GM21528 (cell line): ENCODE measurements at regions not wholly inside any gene's neighbourhood (a gene's known extent, or its start where the extent isn't known, plus 50 kb on each side); places are given as distances from the start of the nearest gene placed in this dataset.
"Not testable (repeated sequence)": the region's sequence is repeated elsewhere in the genome, so short reads cannot be mapped to it uniquely, and the experiment has no call there.

Source experiments
- ATAC-seq: cut with Tn5 transposase; IDR thresholded peaks from one replicate; pipeline ENCODE4 v1.9.1; 2021; ENCODE audit warnings: mild to moderate bottlenecking, moderate library complexity; ENCODE audit not compliant: unreplicated experiment, low FRiP score

- ATAC-seq: no peak
Observed at GRCh38 chr14:98217530-98217929, 1054.5 kb downstream of the BCL11B start.

GRCh38 chr14:98218218-98218617 lies 1053.8 kb downstream of the BCL11B start:
- no peak for ATAC-seq

- ATAC-seq: no peak
Observed at GRCh38 chr14:98219638-98220037, 1052.4 kb downstream of the BCL11B start.

GRCh38 chr14:98223106-98223505 lies 1048.9 kb downstream of the BCL11B start:
- no peak for ATAC-seq

- not testable (repeated sequence) for ATAC-seq
Observed at GRCh38 chr14:98223710-98224109, 1048.3 kb downstream of the BCL11B start.

GRCh38 chr14:98226411-98226810 lies 1045.6 kb downstream of the BCL11B start:
- no peak for ATAC-seq

- no peak for ATAC-seq
Observed at GRCh38 chr14:98227000-98227726, 1044.8 kb downstream of the BCL11B start.

GRCh38 chr14:98227727-98228111 lies 1044.3 kb downstream of the BCL11B start:
- ATAC-seq: no peak

DNA sequence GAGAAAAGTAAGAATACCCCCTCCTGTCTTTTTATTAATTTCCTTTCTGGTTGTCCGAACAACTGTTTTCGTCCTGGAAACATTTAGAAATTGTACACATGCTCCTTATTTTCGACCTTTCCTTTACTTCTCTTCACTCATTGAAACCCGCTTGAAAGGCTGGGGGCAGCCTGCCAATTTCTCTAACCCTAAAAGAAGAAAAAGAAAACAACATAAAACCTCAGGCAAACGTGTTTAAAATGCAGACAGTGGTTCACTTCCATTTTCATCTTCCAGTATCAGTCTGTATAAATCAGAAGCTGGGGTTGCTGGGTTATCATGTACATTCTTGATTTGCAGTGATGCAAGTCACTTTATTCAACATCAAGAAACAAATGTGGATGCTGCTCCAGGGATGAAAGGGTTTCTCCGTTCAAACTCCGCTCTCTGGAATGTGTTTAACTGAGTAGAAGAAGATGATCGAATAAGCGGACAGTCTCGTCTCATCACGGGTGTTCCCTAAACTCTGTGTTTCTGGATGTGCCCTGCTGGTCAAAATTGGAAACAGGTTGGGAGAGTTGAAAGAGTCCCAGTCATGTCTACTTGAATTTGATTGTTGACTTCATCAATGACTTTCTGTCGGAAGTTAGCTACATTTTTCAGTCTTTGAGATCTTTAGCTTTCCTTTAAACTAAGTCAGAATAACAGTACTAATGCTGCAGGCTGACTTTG lies 1042.2 kb downstream of the BCL11B start:
- no peak for ATAC-seq

- no peak for ATAC-seq
Observed at GRCh38 chr14:98230411-98230810, 1041.6 kb downstream of the BCL11B start.

- no peak for ATAC-seq
Observed at GRCh38 chr14:98231210-98231609, 1040.8 kb downstream of the BCL11B start.

GRCh38 chr14:98233656-98234055 lies 1038.3 kb downstream of the BCL11B start:
- no peak for ATAC-seq

- no peak for ATAC-seq
Observed at GRCh38 chr14:98234208-98234607, 1037.8 kb downstream of the BCL11B start.

GRCh38 chr14:98236314-98236713 lies 1035.7 kb downstream of the BCL11B start:
- ATAC-seq: no peak

- ATAC-seq: no peak
Observed at GRCh38 chr14:98237939-98238338, 1034.1 kb downstream of the BCL11B start.

- ATAC-seq: no peak
Observed at GRCh38 chr14:98240376-98240775, 1031.6 kb downstream of the BCL11B start.

DNA sequence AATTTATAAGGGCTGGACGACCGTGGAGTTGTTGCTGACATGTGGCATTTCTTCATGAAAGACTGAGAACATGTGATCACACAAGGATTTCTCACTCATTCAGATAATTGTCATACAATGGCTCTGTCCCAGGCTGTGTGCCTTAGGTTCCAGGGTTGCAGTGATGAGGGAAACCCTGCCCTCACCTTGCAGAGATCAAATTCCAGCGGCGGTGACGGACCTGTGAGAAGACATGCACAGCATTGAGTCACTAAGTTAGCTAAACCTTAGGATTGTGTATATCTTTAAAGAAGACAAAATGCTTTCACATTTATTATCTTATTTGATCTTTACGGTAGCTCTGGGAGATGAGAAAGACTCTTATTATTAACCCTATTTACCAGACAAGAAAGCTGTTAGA lies 1029.1 kb downstream of the BCL11B start:
- no peak for ATAC-seq

DNA sequence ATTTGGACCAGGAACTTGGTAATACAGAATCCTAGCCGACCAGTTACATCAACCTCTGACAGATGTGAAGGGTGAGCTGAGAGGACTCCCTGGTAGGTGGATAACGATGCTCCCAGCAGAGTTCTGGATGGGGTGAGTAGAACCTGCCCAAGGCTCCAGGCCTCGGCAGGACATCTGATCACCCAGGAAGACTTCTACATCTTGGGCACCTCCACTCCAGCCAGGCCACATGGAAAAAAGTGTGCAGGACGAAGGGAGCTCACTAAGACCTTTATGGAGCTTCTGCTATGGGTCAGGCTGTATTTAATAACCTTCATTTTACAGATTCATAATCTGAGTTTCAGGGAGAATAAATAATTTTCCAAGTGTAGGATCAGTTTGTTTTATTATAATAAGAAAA lies 1028.7 kb downstream of the BCL11B start:
- ATAC-seq: no peak

GRCh38 chr14:98244162-98244948 lies 1027.6 kb downstream of the BCL11B start:
- no peak for ATAC-seq

DNA sequence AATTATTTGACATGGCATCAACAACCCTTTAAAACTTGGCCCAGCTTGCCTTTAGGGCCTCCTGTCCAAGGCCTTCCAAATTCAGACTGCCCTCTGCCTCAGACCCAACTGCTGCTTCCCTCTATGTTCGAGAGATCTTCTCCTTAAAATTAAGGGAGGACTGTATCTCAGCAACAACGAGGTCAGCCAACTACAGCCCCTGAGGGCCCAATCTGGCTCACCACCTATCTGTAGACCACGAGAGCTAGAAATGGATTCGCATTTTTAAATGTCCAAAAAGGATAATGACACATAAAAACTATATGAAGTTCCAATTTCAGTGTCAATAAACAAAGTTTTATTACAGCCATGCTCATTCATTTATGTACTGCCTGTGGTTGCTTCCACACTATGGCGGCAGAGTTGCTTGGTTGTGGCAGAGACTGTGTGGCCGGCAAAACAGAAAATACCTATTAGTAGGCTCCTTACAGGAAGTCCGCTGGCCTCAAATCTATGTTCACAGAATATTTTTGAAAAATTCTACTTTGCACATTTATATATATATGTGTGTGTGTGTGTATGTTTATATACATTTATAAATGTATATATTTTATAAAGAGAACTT lies 1026.9 kb downstream of the BCL11B start:
- no peak for ATAC-seq

DNA sequence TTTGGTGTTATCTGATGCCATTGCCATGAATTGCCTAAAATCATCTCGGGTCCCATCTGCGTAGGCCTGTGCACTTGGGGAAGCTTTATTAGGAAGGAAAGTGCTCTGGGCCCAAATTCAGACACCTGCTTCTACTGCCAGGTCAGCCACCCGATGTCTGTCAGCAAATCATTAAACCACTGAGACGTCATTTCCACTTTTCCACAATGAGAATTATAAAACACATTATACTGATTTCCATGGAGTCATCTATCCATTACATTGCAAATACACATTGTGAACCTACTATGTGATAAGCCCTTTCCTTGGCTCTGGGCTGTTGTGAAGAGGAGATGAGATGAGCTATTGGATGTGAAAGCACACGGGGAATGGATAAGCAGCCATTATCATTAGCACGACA lies 1022.9 kb downstream of the BCL11B start:
- ATAC-seq: no peak
